Thyroid gland (tissue), 4 donors: ENCODE measurements at regions not wholly inside any gene's neighbourhood (a gene's known extent, or its start where the extent isn't known, plus 50 kb on each side); places are given as distances from the start of the nearest gene placed in this dataset.

Experiments used
- DNase-seq, 2 donors: peaks; one replicate each; pipeline ENCODE4 v3.0.0-alpha.2; 2019
- H3K27ac ChIP-seq, 3 donors: fragments of 200-600 bp; sonication (generic); 1 replicate in 2 of 3; 2 replicates in 1 of 3; pipeline ENCODE4 v1.5.1; 2016 to 2019; ENCODE audit warnings: mild to moderate bottlenecking in 1 of 3, moderate library complexity in 1 of 3
- H3K27me3 ChIP-seq: fragments of 200-600 bp; sonication (generic); one replicate; pipeline ENCODE4 v1.5.1; 2019
- H3K36me3 ChIP-seq, 2 donors: fragments of 200-600 bp; sonication (generic); one replicate each; pipeline ENCODE4 v1.5.1; 2016 to 2019
- H3K4me1 ChIP-seq, 2 donors: fragments of 200-600 bp; sonication (generic); one replicate each; pipeline ENCODE4 v1.5.1; 2017 to 2019
- H3K4me3 ChIP-seq, 3 donors: fragments of 200-600 bp; sonication (generic); replicated peaks in 1 of 3; 1 replicate in 2 of 3; 2 replicates in 1 of 3; pipeline ENCODE4 v1.5.1; 2016; ENCODE audit warnings: mild to moderate bottlenecking in 1 of 3
- H3K9me3 ChIP-seq: fragments of 200-600 bp; sonication (generic); one replicate; pipeline ENCODE4 v1.5.1; 2017
- POLR2A ChIP-seq, 2 donors: fragments of 450-650 bp; IDR thresholded peaks; one replicate each; pipeline ENCODE4 v1.6.1; 2017; ENCODE audit warnings: antibody characterized with exemption in 2 of 2, mild to moderate bottlenecking in 2 of 2, moderate library complexity in 1 of 2
- WGBS, 2 donors: methylation state at CpG; one replicate each; pipeline ENCODE4 v1.1.5; 2017; 5-methylcytosine and 5-hydroxymethylcytosine counted together
- intact Hi-C: fragments of 100-400 bp; cut with DNase I; formaldehyde crosslinking; loops from one replicate; pipeline ENCODE4 v1.15.1; 2023
- TF ChIP-seq, protein P1 (sequence below), 6 experiments: fragments of 200-600 bp in 3 of 6; fragments of 450-650 bp in 3 of 6; sonication (generic) in 3 of 6; IDR thresholded peaks; one replicate each; pipeline ENCODE4 v1.5.1; 2016 to 2019; ENCODE audit warnings: antibody characterized with exemption in 6 of 6, mild to moderate bottlenecking in 2 of 6, inconsistent platforms in 1 of 6, moderate library complexity in 1 of 6

DNA sequence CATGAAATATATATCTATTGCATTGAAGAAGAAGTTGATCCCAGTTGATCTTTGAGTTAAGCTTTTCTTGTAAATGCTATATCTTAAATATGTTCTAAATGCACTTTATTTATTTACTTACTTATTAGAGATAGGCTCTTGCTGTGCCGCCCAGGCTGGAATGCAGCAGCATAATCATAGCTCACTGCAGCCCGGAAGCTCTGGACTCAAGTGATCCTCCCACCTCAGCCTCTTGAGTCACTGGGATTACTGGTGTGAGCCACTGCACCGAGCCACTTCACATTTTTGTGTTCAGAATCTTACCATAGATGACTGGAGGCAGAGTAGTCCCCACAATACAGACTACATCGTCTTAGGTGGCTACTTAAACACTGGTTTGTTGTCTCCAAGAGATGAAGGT, 324.3 kb upstream of the SLIT2 start:
- H3K4me3 ChIP-seq: no peak overlapping the region
- H3K4me1 ChIP-seq: peaks cover 3 to 6% of the 10 kb centered on the region in 2 donors
- peak; percentile 40 to 43 for DNase-seq
- H3K27me3 ChIP-seq: no peaks in the 10 kb centered on the region
- no peak for TF ChIP-seq POLR2A (IDR thresholded peaks at IDR 0.05)
- TF ChIP-seq, protein P1, sequence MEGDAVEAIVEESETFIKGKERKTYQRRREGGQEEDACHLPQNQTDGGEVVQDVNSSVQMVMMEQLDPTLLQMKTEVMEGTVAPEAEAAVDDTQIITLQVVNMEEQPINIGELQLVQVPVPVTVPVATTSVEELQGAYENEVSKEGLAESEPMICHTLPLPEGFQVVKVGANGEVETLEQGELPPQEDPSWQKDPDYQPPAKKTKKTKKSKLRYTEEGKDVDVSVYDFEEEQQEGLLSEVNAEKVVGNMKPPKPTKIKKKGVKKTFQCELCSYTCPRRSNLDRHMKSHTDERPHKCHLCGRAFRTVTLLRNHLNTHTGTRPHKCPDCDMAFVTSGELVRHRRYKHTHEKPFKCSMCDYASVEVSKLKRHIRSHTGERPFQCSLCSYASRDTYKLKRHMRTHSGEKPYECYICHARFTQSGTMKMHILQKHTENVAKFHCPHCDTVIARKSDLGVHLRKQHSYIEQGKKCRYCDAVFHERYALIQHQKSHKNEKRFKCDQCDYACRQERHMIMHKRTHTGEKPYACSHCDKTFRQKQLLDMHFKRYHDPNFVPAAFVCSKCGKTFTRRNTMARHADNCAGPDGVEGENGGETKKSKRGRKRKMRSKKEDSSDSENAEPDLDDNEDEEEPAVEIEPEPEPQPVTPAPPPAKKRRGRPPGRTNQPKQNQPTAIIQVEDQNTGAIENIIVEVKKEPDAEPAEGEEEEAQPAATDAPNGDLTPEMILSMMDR (IDR thresholded peaks at IDR 0.05): no peak
- intact Hi-C loops: no loop called here
- H3K36me3 ChIP-seq: no peaks in the 10 kb centered on the region
- WGBS, 2 donors: 36 to 55% methylated on average over 4 of the region's 4 CpGs
- H3K9me3 ChIP-seq: no peaks in the 10 kb centered on the region
- H3K27ac ChIP-seq: no peak overlapping the region

DNA sequence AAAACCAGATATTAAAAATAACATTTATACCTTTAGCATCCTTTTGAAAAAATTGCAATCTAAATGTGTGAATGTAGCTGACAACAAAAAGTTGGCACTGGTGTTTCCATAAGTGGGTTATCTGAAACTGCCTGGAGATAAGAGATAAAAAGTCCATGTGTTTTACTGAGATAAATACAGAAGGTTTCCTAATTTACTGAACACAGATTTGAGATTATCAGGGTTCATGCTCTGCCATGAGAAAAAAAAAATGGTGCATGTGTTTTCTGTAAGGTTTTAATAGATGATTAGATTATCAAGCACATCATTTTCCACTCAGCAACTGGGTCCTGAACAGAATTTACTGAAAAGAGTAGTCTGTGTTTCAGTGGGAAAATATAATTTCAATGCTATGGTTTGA, 326.2 kb upstream of the SLIT2 start:
- no peaks in the 10 kb centered on the region for H3K27me3 ChIP-seq
- no peak for TF ChIP-seq POLR2A (IDR thresholded peaks at IDR 0.05)
- TF ChIP-seq, protein P1 (IDR thresholded peaks at IDR 0.05): no peak
- H3K4me1 ChIP-seq: peaks cover 3 to 6% of the 10 kb centered on the region in 2 donors
- DNase-seq: no peak
- H3K27ac ChIP-seq: no peak overlapping the region
- no peaks in the 10 kb centered on the region for H3K36me3 ChIP-seq
- no peaks in the 10 kb centered on the region for H3K9me3 ChIP-seq
- no peak overlapping the region for H3K4me3 ChIP-seq
- intact Hi-C loops: no loop called here

GRCh38 chr4:19924761-19925160, 326.9 kb upstream of the SLIT2 start:
- no peak for DNase-seq
- H3K27ac ChIP-seq: no peak overlapping the region
- TF ChIP-seq POLR2A (IDR thresholded peaks at IDR 0.05): no peak
- TF ChIP-seq, protein P1 (IDR thresholded peaks at IDR 0.05): no peak
- H3K4me1 ChIP-seq: peaks cover 3 to 6% of the 10 kb centered on the region in 2 donors
- intact Hi-C loops: no loop called here
- H3K27me3 ChIP-seq: no peaks in the 10 kb centered on the region
- no peak overlapping the region for H3K4me3 ChIP-seq
- no peaks in the 10 kb centered on the region for H3K9me3 ChIP-seq
- 90 to 93% methylated on average over 1 of the region's 1 CpG for WGBS, 2 donors
- H3K36me3 ChIP-seq: no peaks in the 10 kb centered on the region

DNA sequence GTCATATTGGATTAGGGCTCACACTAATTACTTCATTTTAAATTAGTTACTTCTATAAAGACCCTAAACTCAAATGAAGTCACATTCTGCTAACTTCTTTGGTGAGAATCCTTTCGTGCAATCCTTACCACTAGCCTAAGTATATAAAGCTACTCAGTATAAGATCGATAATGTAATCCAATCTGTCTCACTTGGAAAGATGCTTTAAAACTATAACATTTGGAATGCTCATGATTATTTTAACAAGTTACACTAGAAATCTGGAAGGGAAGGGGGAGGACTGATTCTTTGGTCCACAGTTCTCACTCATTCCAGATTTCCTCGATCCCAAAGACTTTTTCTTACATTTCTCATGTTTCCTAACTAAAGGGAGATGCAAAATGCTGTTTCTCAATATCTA, 336.4 kb upstream of the SLIT2 start:
- Histone ChIP-seq H3K9me3 (no peaks in the 10 kb centered on the region), H3K4me1 (no peaks in the 10 kb centered on the region), H3K27ac (no peak overlapping the region), H3K27me3 (no peaks in the 10 kb centered on the region), H3K4me3 (no peak overlapping the region), H3K36me3 (no peaks in the 10 kb centered on the region)
- intact Hi-C loops: no loop called here
- no peak for DNase-seq
- whole genome bisulfite sequencing, 2 donors: 95 to 97% methylated on average over 3 of the region's 3 CpGs
- TF ChIP-seq, protein P1 (IDR thresholded peaks at IDR 0.05): no peak
- no peak for TF ChIP-seq POLR2A (IDR thresholded peaks at IDR 0.05)

GRCh38 chr4:19913650-19914049, 338.1 kb upstream of the SLIT2 start:
- Histone ChIP-seq H3K9me3 (no peaks in the 10 kb centered on the region), H3K4me3 (no peak overlapping the region), H3K27me3 (no peaks in the 10 kb centered on the region), H3K27ac (no peak overlapping the region), H3K36me3 (no peaks in the 10 kb centered on the region), H3K4me1 (no peaks in the 10 kb centered on the region)
- 89 to 93% methylated on average over 2 of the region's 2 CpGs for WGBS, 2 donors
- TF ChIP-seq, protein P1 (IDR thresholded peaks at IDR 0.05): no peak
- no peak for TF ChIP-seq POLR2A (IDR thresholded peaks at IDR 0.05)
- DNase-seq: no peak
- intact Hi-C loops: no loop called here
